Neural progenitor cell (in vitro differentiated cells): ENCODE measurements at regions not wholly inside any gene's neighbourhood (a gene's known extent, or its start where the extent isn't known, plus 50 kb on each side); places are given as distances from the start of the nearest gene placed in this dataset.

Experiments used
- DNase-seq: peaks from one replicate; pipeline ENCODE4 v3.0.0-alpha.2; 2016; ENCODE audit warnings: low spot score
- H2AFZ ChIP-seq: fragments of 200-600 bp; sonication (generic); replicated peaks from 2 replicates; pipeline ENCODE4 v1.6.1; 2016; ENCODE audit warnings: antibody characterized with exemption
- H3F3A ChIP-seq: fragments of 200-600 bp; sonication (generic); 2 replicates; pipeline ENCODE4 v1.6.1; 2016; ENCODE audit warnings: antibody characterized with exemption, low read depth
- H3K27ac ChIP-seq: fragments of 200-600 bp; sonication (generic); 2 replicates; pipeline ENCODE4 v1.5.1; 2016; ENCODE audit warnings: mild to moderate bottlenecking
- H3K27me3 ChIP-seq: fragments of 200-600 bp; sonication (generic); 2 replicates; pipeline ENCODE4 v1.6.1; 2016; ENCODE audit warnings: mild to moderate bottlenecking, moderate library complexity
- H3K36me3 ChIP-seq: fragments of 200-600 bp; sonication (generic); 2 replicates; pipeline ENCODE4 v1.5.1; 2016
- H3K4me1 ChIP-seq: fragments of 200-600 bp; sonication (generic); 2 replicates; pipeline ENCODE4 v1.6.1; 2016; ENCODE audit warnings: mixed run types
- H3K4me2 ChIP-seq: fragments of 200-600 bp; sonication (generic); 2 replicates; pipeline ENCODE4 v1.6.1; 2016
- H3K4me3 ChIP-seq: fragments of 200-600 bp; sonication (generic); 2 replicates; pipeline ENCODE4 v1.5.1; 2016
- H3K79me2 ChIP-seq: fragments of 200-600 bp; sonication (generic); 2 replicates; pipeline ENCODE4 v1.6.1; 2016; ENCODE audit warnings: low read depth
- H3K9ac ChIP-seq: fragments of 200-600 bp; sonication (generic); 2 replicates; pipeline ENCODE4 v1.6.1; 2016
- H3K9me3 ChIP-seq: fragments of 200-600 bp; sonication (generic); 2 replicates; pipeline ENCODE4 v1.5.1; 2016; ENCODE audit warnings: low read depth
- H4K20me1 ChIP-seq: fragments of 200-600 bp; sonication (generic); 2 replicates; pipeline ENCODE4 v1.6.1; 2016; ENCODE audit warnings: low read depth
- H3K27ac Mint-ChIP-seq: 3 replicates; pipeline ENCODE4 v1.8.0; 2021; ENCODE audit warnings: mixed read lengths
- H3K27me3 Mint-ChIP-seq: 2 replicates; pipeline ENCODE4 v1.8.0; 2022; ENCODE audit warnings: low read depth, mild to moderate bottlenecking, inconsistent platforms, moderate library complexity, mixed read lengths; ENCODE audit not compliant: insufficient read depth
- H3K36me3 Mint-ChIP-seq: 3 replicates; pipeline ENCODE4 v1.8.0; 2021; ENCODE audit warnings: mixed read lengths
- H3K4me1 Mint-ChIP-seq: 3 replicates; pipeline ENCODE4 v1.8.0; 2021; ENCODE audit warnings: mixed read lengths
- H3K4me3 Mint-ChIP-seq: 3 replicates; pipeline ENCODE4 v1.8.0; 2021; ENCODE audit warnings: mild to moderate bottlenecking, moderate library complexity, mixed read lengths
- H3K9me3 Mint-ChIP-seq: 3 replicates; pipeline ENCODE4 v1.8.0; 2020; ENCODE audit warnings: mixed read lengths
- CTCF ChIP-seq: fragments of 200-600 bp; sonication (generic); IDR thresholded peaks from 2 replicates; pipeline ENCODE4 v1.5.1; 2017; ENCODE audit warnings: antibody characterized with exemption, mild to moderate bottlenecking
- EZH2 ChIP-seq: fragments of 200-600 bp; sonication (generic); IDR thresholded peaks from 2 replicates; pipeline ENCODE4 v1.6.1; 2017; ENCODE audit warnings: antibody characterized with exemption, mild to moderate bottlenecking, moderate library complexity
- EZH2phosphoT487 ChIP-seq: fragments of 200-600 bp; sonication (generic); IDR thresholded peaks from 2 replicates; pipeline ENCODE4 v1.6.1; 2017; ENCODE audit warnings: antibody characterized with exemption

- Histone ChIP-seq H3K79me2 (no peaks in the 10 kb centered on the region), H3K4me1 (no peaks in the 10 kb centered on the region), H3K4me3 (no peak overlapping the region), H3K9ac (no peak overlapping the region), H4K20me1 (no peaks in the 10 kb centered on the region), H3K27ac (no peak overlapping the region), H2AFZ (no peak overlapping the region), H3K27me3 (no peaks in the 10 kb centered on the region), H3K36me3 (no peaks in the 10 kb centered on the region), H3K4me2 (no peak overlapping the region), H3K9me3 (no peaks in the 10 kb centered on the region), H3F3A (no peaks in the 10 kb centered on the region)
- Mint-ChIP-seq H3K27me3 (no peaks in the 10 kb centered on the region), H3K4me1 (no peaks in the 10 kb centered on the region), H3K27ac (no peak overlapping the region), H3K9me3 (no peaks in the 10 kb centered on the region), H3K36me3 (no peaks in the 10 kb centered on the region), H3K4me3 (no peak overlapping the region)
- DNase-seq: no peak
- TF ChIP-seq EZH2phosphoT487: no peak
Measured at GRCh38 chr18:77617694-77618093, 368.0 kb downstream of the GALR1 start.

- H3K27me3 ChIP-seq: no peaks in the 10 kb centered on the region
- no peak overlapping the region for H3K27ac Mint-ChIP-seq
- DNase-seq: no peak
Measured at GRCh38 chr18:77619525-77619924, 369.9 kb downstream of the GALR1 start.

GRCh38 chr18:77622009-77622692, 372.5 kb downstream of the GALR1 start:
- H3K4me1 Mint-ChIP-seq: no peaks in the 10 kb centered on the region
- H3K9me3 ChIP-seq: no peaks in the 10 kb centered on the region
- H3K79me2 ChIP-seq: no peaks in the 10 kb centered on the region
- no peak overlapping the region for H3K27ac Mint-ChIP-seq
- H3K36me3 Mint-ChIP-seq: no peaks in the 10 kb centered on the region
- H3K4me1 ChIP-seq: no peaks in the 10 kb centered on the region
- no peak for DNase-seq
- no peaks in the 10 kb centered on the region for H3K9me3 Mint-ChIP-seq
- H3K4me2 ChIP-seq: no peak overlapping the region
- H3K4me3 ChIP-seq: no peak overlapping the region
- H3F3A ChIP-seq: no peaks in the 10 kb centered on the region
- no peak for TF ChIP-seq CTCF
- H2AFZ ChIP-seq: no peak overlapping the region
- no peaks in the 10 kb centered on the region for H4K20me1 ChIP-seq
- no peaks in the 10 kb centered on the region for H3K36me3 ChIP-seq
- H3K4me3 Mint-ChIP-seq: no peak overlapping the region
- H3K27me3 ChIP-seq: no peaks in the 10 kb centered on the region
- no peaks in the 10 kb centered on the region for H3K27me3 Mint-ChIP-seq
- no peak overlapping the region for H3K9ac ChIP-seq
- H3K27ac ChIP-seq: no peak overlapping the region

More at GRCh38 chr18:77619525-77619924, 369.9 kb downstream of the GALR1 start:
- H3K4me1 Mint-ChIP-seq: no peaks in the 10 kb centered on the region
- H3K27me3 Mint-ChIP-seq: no peaks in the 10 kb centered on the region
- H3K4me2 ChIP-seq: no peak overlapping the region
- H3K4me3 ChIP-seq: no peak overlapping the region
- no peak overlapping the region for H2AFZ ChIP-seq
- no peaks in the 10 kb centered on the region for H3F3A ChIP-seq
- no peak overlapping the region for H3K9ac ChIP-seq
- H3K4me1 ChIP-seq: no peaks in the 10 kb centered on the region
- no peaks in the 10 kb centered on the region for H3K9me3 Mint-ChIP-seq
- no peaks in the 10 kb centered on the region for H3K36me3 ChIP-seq
- no peaks in the 10 kb centered on the region for H4K20me1 ChIP-seq
- no peak overlapping the region for H3K4me3 Mint-ChIP-seq
- no peaks in the 10 kb centered on the region for H3K9me3 ChIP-seq
- TF ChIP-seq CTCF (no peak), EZH2phosphoT487 (no peak), EZH2 (no peak)
- H3K36me3 Mint-ChIP-seq: no peaks in the 10 kb centered on the region
- no peaks in the 10 kb centered on the region for H3K79me2 ChIP-seq
- H3K27ac ChIP-seq: no peak overlapping the region

- no peak for DNase-seq
- H3K9ac ChIP-seq: no peak overlapping the region
- H3K4me2 ChIP-seq: no peak overlapping the region
- no peaks in the 10 kb centered on the region for H3K79me2 ChIP-seq
- no peaks in the 10 kb centered on the region for H4K20me1 ChIP-seq
- H3K27me3 Mint-ChIP-seq: no peaks in the 10 kb centered on the region
- no peak overlapping the region for H3K27ac ChIP-seq
- H3K9me3 Mint-ChIP-seq: peaks cover 3% of the 10 kb centered on the region
- H3K4me1 Mint-ChIP-seq: peaks cover 3% of the 10 kb centered on the region
- H3F3A ChIP-seq: no peaks in the 10 kb centered on the region
- no peaks in the 10 kb centered on the region for H3K4me1 ChIP-seq
- no peak for TF ChIP-seq EZH2phosphoT487
- no peak for TF ChIP-seq EZH2
- no peak for TF ChIP-seq CTCF
- no peak overlapping the region for H2AFZ ChIP-seq
- H3K4me3 Mint-ChIP-seq: no peak overlapping the region
- H3K4me3 ChIP-seq: no peak overlapping the region
- no peaks in the 10 kb centered on the region for H3K36me3 Mint-ChIP-seq
- no peak overlapping the region for H3K27ac Mint-ChIP-seq
- no peaks in the 10 kb centered on the region for H3K36me3 ChIP-seq
- H3K27me3 ChIP-seq: no peaks in the 10 kb centered on the region
- H3K9me3 ChIP-seq: no peaks in the 10 kb centered on the region
Measured at GRCh38 chr18:77632758-77633157, 383.1 kb downstream of the GALR1 start.
